GM18508 (cell line): ENCODE measurements at regions not wholly inside any gene's neighbourhood (a gene's known extent, or its start where the extent isn't known, plus 50 kb on each side); places are given as distances from the start of the nearest gene placed in this dataset.
"Not testable (repeated sequence)": the region's sequence is repeated elsewhere in the genome, so short reads cannot be mapped to it uniquely, and the experiment has no call there.

Experiments used
- ATAC-seq: cut with Tn5 transposase; IDR thresholded peaks from one replicate; pipeline ENCODE4 v1.9.1; 2021; ENCODE audit warnings: moderate number of reproducible peaks; ENCODE audit not compliant: insufficient read depth, unreplicated experiment

- not testable (repeated sequence) for ATAC-seq
These were observed 330.4 kb downstream of the ADGRD1 start for GRCh38 chr12:131283862-131284825.

GRCh38 chr12:131284954-131285904, 331.5 kb downstream of the ADGRD1 start:
- not testable (repeated sequence) for ATAC-seq

- ATAC-seq: not testable (repeated sequence)
These were observed 332.2 kb downstream of the ADGRD1 start for GRCh38 chr12:131285905-131286295.

GRCh38 chr12:131286301-131286700, 332.6 kb downstream of the ADGRD1 start:
- ATAC-seq: not testable (repeated sequence)

- no peak for ATAC-seq
These were observed 333.6 kb downstream of the ADGRD1 start for GRCh38 chr12:131287015-131287937.

- ATAC-seq: no peak
These were observed 334.4 kb downstream of the ADGRD1 start for GRCh38 chr12:131287938-131288764.

- ATAC-seq: not testable (repeated sequence)
These were observed 335.3 kb downstream of the ADGRD1 start for GRCh38 chr12:131288765-131289695.

GRCh38 chr12:131289807-131290206, 336.1 kb downstream of the ADGRD1 start:
- ATAC-seq: not testable (repeated sequence)

- ATAC-seq: no peak
These were observed 336.7 kb downstream of the ADGRD1 start for GRCh38 chr12:131290255-131290959.

- not testable (repeated sequence) for ATAC-seq
These were observed 339.6 kb downstream of the ADGRD1 start for GRCh38 chr12:131293071-131294015.

GRCh38 chr12:131294716-131295115, 341.0 kb downstream of the ADGRD1 start:
- not testable (repeated sequence) for ATAC-seq

- not testable (repeated sequence) for ATAC-seq
These were observed 341.4 kb downstream of the ADGRD1 start for GRCh38 chr12:131295117-131295516.

GRCh38 chr12:131295559-131295958, 341.9 kb downstream of the ADGRD1 start:
- not testable (repeated sequence) for ATAC-seq

GRCh38 chr12:131296136-131296535, 342.4 kb downstream of the ADGRD1 start:
- ATAC-seq: not testable (repeated sequence)

- ATAC-seq: not testable (repeated sequence)
These were observed 342.9 kb downstream of the ADGRD1 start for GRCh38 chr12:131296651-131297050.
